Chondrocyte (in vitro differentiated cells): ENCODE measurements at regions not wholly inside any gene's neighbourhood (a gene's known extent, or its start where the extent isn't known, plus 50 kb on each side); places are given as distances from the start of the nearest gene placed in this dataset.

Source experiments
- DNase-seq: peaks from one replicate; pipeline ENCODE4 v3.0.0; 2021; ENCODE audit warnings: mixed read lengths, low spot score
- H3K27ac Mint-ChIP-seq: one replicate; pipeline ENCODE4 v1.8.0; 2021; ENCODE audit warnings: mild to moderate bottlenecking, moderate library complexity, mixed read lengths; ENCODE audit not compliant: unreplicated experiment
- H3K27me3 Mint-ChIP-seq: 2 replicates; pipeline ENCODE4 v1.8.0; 2021; ENCODE audit warnings: low read depth, mixed read lengths
- H3K36me3 Mint-ChIP-seq: 2 replicates; pipeline ENCODE4 v1.8.0; 2021; ENCODE audit warnings: low read depth, mixed read lengths
- H3K4me1 Mint-ChIP-seq: 2 replicates; pipeline ENCODE4 v1.8.0; 2021; ENCODE audit warnings: low read depth, mild to moderate bottlenecking, mixed read lengths
- H3K4me3 Mint-ChIP-seq: one replicate; pipeline ENCODE4 v1.8.0; 2021; ENCODE audit warnings: mild to moderate bottlenecking, moderate library complexity, mixed read lengths; ENCODE audit not compliant: unreplicated experiment
- H3K9me3 Mint-ChIP-seq: 2 replicates; pipeline ENCODE4 v1.8.0; 2021; ENCODE audit warnings: low read depth, mixed read lengths
- TF ChIP-seq, protein P1 (sequence below): fragments of 200-600 bp; sonication (generic); IDR thresholded peaks from 2 replicates; pipeline ENCODE4 v1.5.0; 2021; ENCODE audit warnings: antibody characterized with exemption, mild to moderate bottlenecking, moderate library complexity

DNA sequence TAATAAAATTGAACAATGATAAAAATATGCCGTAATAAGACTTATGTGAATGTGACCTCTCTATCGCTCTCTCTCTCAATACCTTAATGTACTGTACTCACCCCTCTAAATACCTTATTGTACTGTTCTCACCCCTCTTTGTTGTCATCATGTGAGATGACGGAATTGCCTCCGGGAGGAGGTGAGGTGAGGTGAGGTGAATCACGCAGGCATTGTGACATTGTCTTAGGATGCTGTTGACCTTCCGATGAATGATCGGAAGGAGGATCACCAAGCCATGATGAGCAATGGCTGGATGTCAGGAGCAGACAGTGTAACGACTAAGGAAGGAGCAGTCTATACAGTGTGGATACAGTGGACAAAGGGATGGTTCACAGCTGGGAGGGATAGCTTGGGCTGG, 87.4 kb upstream of the FAM20C start:
- Mint-ChIP-seq H3K36me3 (no peaks in the 10 kb centered on the region), H3K27me3 (peaks cover 13% of the 10 kb centered on the region), H3K27ac (no peak overlapping the region), H3K9me3 (no peaks in the 10 kb centered on the region), H3K4me1 (peaks cover 23% of the 10 kb centered on the region), H3K4me3 (no peak overlapping the region)
- TF ChIP-seq, protein P1, sequence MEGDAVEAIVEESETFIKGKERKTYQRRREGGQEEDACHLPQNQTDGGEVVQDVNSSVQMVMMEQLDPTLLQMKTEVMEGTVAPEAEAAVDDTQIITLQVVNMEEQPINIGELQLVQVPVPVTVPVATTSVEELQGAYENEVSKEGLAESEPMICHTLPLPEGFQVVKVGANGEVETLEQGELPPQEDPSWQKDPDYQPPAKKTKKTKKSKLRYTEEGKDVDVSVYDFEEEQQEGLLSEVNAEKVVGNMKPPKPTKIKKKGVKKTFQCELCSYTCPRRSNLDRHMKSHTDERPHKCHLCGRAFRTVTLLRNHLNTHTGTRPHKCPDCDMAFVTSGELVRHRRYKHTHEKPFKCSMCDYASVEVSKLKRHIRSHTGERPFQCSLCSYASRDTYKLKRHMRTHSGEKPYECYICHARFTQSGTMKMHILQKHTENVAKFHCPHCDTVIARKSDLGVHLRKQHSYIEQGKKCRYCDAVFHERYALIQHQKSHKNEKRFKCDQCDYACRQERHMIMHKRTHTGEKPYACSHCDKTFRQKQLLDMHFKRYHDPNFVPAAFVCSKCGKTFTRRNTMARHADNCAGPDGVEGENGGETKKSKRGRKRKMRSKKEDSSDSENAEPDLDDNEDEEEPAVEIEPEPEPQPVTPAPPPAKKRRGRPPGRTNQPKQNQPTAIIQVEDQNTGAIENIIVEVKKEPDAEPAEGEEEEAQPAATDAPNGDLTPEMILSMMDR = no peak
- no peak for DNase-seq

DNA sequence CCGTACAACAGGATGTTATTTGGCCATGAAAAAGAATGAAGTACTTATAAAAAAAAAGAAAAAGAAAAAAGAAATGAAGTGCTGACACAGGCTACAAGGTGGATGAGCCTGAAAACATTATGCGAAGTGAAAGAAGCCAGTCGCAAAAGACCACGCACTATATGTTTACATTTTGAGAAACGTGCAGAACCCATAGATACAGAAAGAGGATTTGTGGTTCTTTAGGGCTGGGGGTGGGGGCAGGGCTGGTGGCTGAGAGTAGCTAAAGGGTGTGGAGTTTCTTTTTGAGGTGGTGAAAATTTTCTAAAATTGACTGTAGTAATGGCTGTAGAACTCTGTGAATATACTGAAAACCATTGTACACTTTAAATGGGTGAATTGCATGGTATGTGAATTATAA, 86.0 kb upstream of the FAM20C start:
- TF ChIP-seq, protein P1 = no peak
- Mint-ChIP-seq H3K4me1 (peaks cover 15% of the 10 kb centered on the region), H3K27ac (no peak overlapping the region), H3K4me3 (no peak overlapping the region), H3K9me3 (peaks cover 3% of the 10 kb centered on the region), H3K36me3 (no peaks in the 10 kb centered on the region), H3K27me3 (peaks cover 16% of the 10 kb centered on the region)
- DNase-seq = no peak

DNA sequence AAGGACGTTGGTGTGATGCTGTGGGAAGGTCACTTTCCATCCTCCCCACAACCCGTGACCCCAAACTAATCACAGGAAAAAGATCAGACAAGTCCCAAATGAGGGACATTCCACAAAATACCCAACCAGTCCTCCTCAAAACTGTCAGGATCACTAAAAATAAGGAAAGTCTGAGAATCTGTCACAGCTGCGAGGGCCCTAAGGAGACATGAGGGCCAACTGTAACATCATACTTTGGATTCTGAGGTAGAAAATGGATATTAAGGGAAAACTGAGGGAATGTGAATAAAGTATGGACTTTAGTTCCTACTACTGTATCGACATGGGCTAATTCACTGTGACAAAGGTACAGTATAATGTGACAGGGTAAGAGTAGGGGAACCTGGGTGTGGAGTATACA, 85.1 kb upstream of the FAM20C start:
- Mint-ChIP-seq H3K27ac (no peak overlapping the region), H3K36me3 (no peaks in the 10 kb centered on the region), H3K9me3 (peaks cover 12% of the 10 kb centered on the region), H3K4me1 (peaks cover 6% of the 10 kb centered on the region), H3K4me3 (no peak overlapping the region), H3K27me3 (peaks cover 16% of the 10 kb centered on the region)
- TF ChIP-seq, protein P1 = no peak
- DNase-seq = no peak

DNA sequence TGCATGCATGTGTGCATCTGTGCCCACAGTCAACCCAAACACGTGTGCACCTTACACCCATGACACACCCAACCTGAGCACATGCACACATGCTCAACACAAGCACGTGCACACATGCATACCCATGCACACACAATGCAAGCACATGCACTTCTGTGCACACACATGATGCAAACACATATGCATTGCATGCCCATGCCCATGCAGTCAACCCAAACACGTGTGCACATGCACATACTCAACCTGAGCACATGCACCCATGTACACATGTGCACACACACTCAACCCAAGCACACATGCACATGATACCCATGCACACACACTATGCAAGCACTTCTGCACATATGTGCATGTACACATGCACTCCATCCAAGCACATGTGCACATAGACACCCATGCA, 84.5 kb upstream of the FAM20C start:
- H3K4me3 Mint-ChIP-seq = no peak overlapping the region
- H3K9me3 Mint-ChIP-seq = peaks cover 18% of the 10 kb centered on the region
- TF ChIP-seq, protein P1 = no peak
- no peak overlapping the region for H3K27ac Mint-ChIP-seq
- H3K4me1 Mint-ChIP-seq = no peaks in the 10 kb centered on the region
- peaks cover 2% of the 10 kb centered on the region for H3K36me3 Mint-ChIP-seq
- peaks cover 16% of the 10 kb centered on the region for H3K27me3 Mint-ChIP-seq
- no peak for DNase-seq

DNA sequence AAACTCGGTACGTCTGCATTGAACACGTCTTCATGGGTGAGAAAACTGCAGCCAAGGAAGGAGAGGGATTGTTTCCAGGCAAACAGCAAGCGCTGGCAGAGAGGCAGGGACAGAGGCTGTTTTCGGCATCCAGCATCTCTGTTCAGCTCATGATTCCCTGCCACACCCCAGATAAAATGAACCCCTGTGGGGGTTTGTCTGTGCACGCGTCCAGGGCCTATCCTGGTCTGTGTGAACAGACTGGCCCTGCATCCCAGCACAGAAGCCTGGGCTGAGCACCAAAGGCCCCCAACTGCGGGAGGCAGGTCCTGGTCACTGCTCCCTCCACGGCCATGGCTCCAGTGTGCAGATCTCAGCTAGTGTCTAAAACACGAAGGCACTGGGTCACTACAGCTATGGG, 83.3 kb upstream of the FAM20C start:
- Mint-ChIP-seq H3K36me3 (peaks cover 10% of the 10 kb centered on the region), H3K9me3 (peaks cover 30% of the 10 kb centered on the region), H3K4me3 (no peak overlapping the region), H3K27ac (no peak overlapping the region), H3K4me1 (no peaks in the 10 kb centered on the region), H3K27me3 (peaks cover 16% of the 10 kb centered on the region)
- DNase-seq = no peak
- TF ChIP-seq, protein P1 = no peak
